ENCODE measurements at regions not wholly inside any gene's neighbourhood (a gene's known extent, or its start where the extent isn't known, plus 50 kb on each side); places are given as distances from the start of the nearest gene placed in this dataset.

GRCh38 chr4:85368240-85368639 is 106.7 kb upstream of the ARHGAP24 start:
- H3K4me1 ChIP-seq (ENCODE audit: control insufficient read depth in 4 of 4, insufficient read depth in 4 of 4, low read length in 3 of 4), result no peaks in the 10 kb centered on the region
- WGBS, result 47% methylated on average over 3 of the region's 3 CpGs
- H3K9ac ChIP-seq (ENCODE audit: low read depth in 1 of 2, low read length in 2 of 2), result no peak overlapping the region
- no peaks in the 10 kb centered on the region for H3K36me3 ChIP-seq (ENCODE audit: control insufficient read depth in 4 of 4, insufficient read depth in 3 of 4, low read depth in 1 of 4, low read length in 3 of 4)
- H3K4me3 ChIP-seq (ENCODE audit: low read depth in 1 of 3, low read length in 3 of 3), result no peak overlapping the region
- no peak for DNase-seq (ENCODE audit: low spot score)
- no peak overlapping the region for H3K27ac ChIP-seq (ENCODE audit: low read depth in 1 of 2, low read length in 2 of 2)
- no peaks in the 10 kb centered on the region for H3K9me3 ChIP-seq (ENCODE audit: control insufficient read depth in 4 of 4, low read length in 3 of 4)
- peaks cover 0 to 3% (median 1%) of the 10 kb centered on the region in 4 donors for H3K27me3 ChIP-seq (ENCODE audit: control insufficient read depth in 4 of 4, insufficient read depth in 4 of 4, low read length in 3 of 4)
- no peak for TF ChIP-seq ZBTB33 (IDR thresholded peaks at IDR 0.05)
- TF ChIP-seq HNF4G (IDR thresholded peaks at IDR 0.05), result no peak
- TF ChIP-seq NR2F2 (IDR thresholded peaks at IDR 0.05), result no peak
- TF ChIP-seq FOXA2 (IDR thresholded peaks at IDR 0.05), result no peak

- DNase-seq (ENCODE audit: low spot score), result no peak
- H3K27me3 ChIP-seq (ENCODE audit: control insufficient read depth in 4 of 4, insufficient read depth in 4 of 4, low read length in 3 of 4), result peaks cover 0 to 3% (median 1%) of the 10 kb centered on the region in 4 donors
- 47% methylated on average over 1 of the region's 1 CpG for WGBS
- no peaks in the 10 kb centered on the region for H3K9me3 ChIP-seq (ENCODE audit: control insufficient read depth in 4 of 4, low read length in 3 of 4)
- H3K4me3 ChIP-seq (ENCODE audit: low read depth in 1 of 3, low read length in 3 of 3), result no peak overlapping the region
- H3K36me3 ChIP-seq (ENCODE audit: control insufficient read depth in 4 of 4, insufficient read depth in 3 of 4, low read depth in 1 of 4, low read length in 3 of 4), result no peaks in the 10 kb centered on the region
- TF ChIP-seq FOXA2 (IDR thresholded peaks at IDR 0.05) (no peak), YY1 (IDR thresholded peaks at IDR 0.05) (no peak), CTCF (IDR thresholded peaks at IDR 0.05; ENCODE audit: low read depth, low read length, missing input control) (no peak), REST (IDR thresholded peaks at IDR 0.05) (no peak), FOXA1 (IDR thresholded peaks at IDR 0.05) (no peak), EGR1 (IDR thresholded peaks at IDR 0.05; ENCODE audit: low read depth in 2 of 2) (no peak), HNF4G (IDR thresholded peaks at IDR 0.05) (no peak), JUND (IDR thresholded peaks at IDR 0.05) (no peak), RAD21 (IDR thresholded peaks at IDR 0.05) (no peak), SP1 (IDR thresholded peaks at IDR 0.05) (no peak), GABPA (IDR thresholded peaks at IDR 0.05 in 1 of 2, conservative IDR thresholded peaks at IDR 0.05 in 1 of 2) (no peak)
- no peak overlapping the region for H3K27ac ChIP-seq (ENCODE audit: low read depth in 1 of 2, low read length in 2 of 2)
- H3K4me1 ChIP-seq (ENCODE audit: control insufficient read depth in 4 of 4, insufficient read depth in 4 of 4, low read length in 3 of 4), result no peaks in the 10 kb centered on the region
- H3K9ac ChIP-seq (ENCODE audit: low read depth in 1 of 2, low read length in 2 of 2), result no peak overlapping the region
Observed at GRCh38 chr4:85368932-85369331, 106.0 kb upstream of the ARHGAP24 start.
